GM12872 (cell line): ENCODE measurements at regions not wholly inside any gene's neighbourhood (a gene's known extent, or its start where the extent isn't known, plus 50 kb on each side); places are given as distances from the start of the nearest gene placed in this dataset.

ENCODE experiments used
- CTCF ChIP-seq: IDR thresholded peaks from 3 replicates; pipeline ENCODE4 v1.5.1; 2011; ENCODE audit warnings: low read depth, mild to moderate bottlenecking, low read length, moderate library complexity; ENCODE audit not compliant: insufficient read depth

- no peak for TF ChIP-seq CTCF
These were observed 451.9 kb upstream of the C9orf72 start for GRCh38 chr9:28025186-28025585.

GRCh38 chr9:28031521-28032267 lies 458.4 kb upstream of the C9orf72 start:
- no peak for TF ChIP-seq CTCF

- TF ChIP-seq CTCF = no peak
These were observed 458.9 kb upstream of the C9orf72 start for GRCh38 chr9:28032268-28032590.

GRCh38 chr9:28034242-28034641 lies 461.0 kb upstream of the C9orf72 start:
- no peak for TF ChIP-seq CTCF

GRCh38 chr9:28037968-28038367 lies 464.7 kb upstream of the C9orf72 start:
- TF ChIP-seq CTCF = no peak

GRCh38 chr9:28045051-28045450 lies 471.8 kb upstream of the C9orf72 start:
- no peak for TF ChIP-seq CTCF

- TF ChIP-seq CTCF = no peak
These were observed 476.8 kb upstream of the C9orf72 start for GRCh38 chr9:28050046-28050445.

- no peak for TF ChIP-seq CTCF
These were observed 477.7 kb upstream of the C9orf72 start for GRCh38 chr9:28050941-28051340.
